HepG2 (cell line): ENCODE measurements at regions not wholly inside any gene's neighbourhood (a gene's known extent, or its start where the extent isn't known, plus 50 kb on each side); places are given as distances from the start of the nearest gene placed in this dataset.

Source experiments
- ATAC-seq: fragments of 200-7000 bp; cut with Tn5 transposase; 3 replicates; pipeline ENCODE4 v1.9.1; 2020; ENCODE audit warnings: mild to moderate bottlenecking, moderate library complexity
- BruUV-seq: library from RNA; stranded (reverse); fragments of 400-500 nt; replicated peaks from 2 replicates; lab custom pipeline; 2021; lab: Mats Ljungman, UMichigan
- CTCF ChIA-PET: fragments of 300-600 bp; formaldehyde crosslinking; extraction: SDS; loops from one replicate; lab custom pipeline; 2021; ENCODE audit warnings: low total read pairs, inconsistent platforms, low intra/inter-chr PET ratio; lab: Yijun Ruan, JAX
- POLR2A ChIA-PET: fragments of 350-600 bp; sonication (Branson Sonifier 250); formaldehyde crosslinking; loops from one replicate; lab custom pipeline; 2020; ENCODE audit warnings: antibody characterized with exemption, inconsistent platforms; lab: Yijun Ruan, JAX
- DNase-seq: peaks from one replicate; pipeline ENCODE4 v3.0.0-alpha.2; 2015; ENCODE audit warnings: low spot score
- FAIRE-seq: peaks from 3 replicates; lab custom pipeline; 2011; peaks lifted over from hg19 to GRCh38; lab: Jason Lieb, UNC
- H2AFZ ChIP-seq: one replicate; pipeline ENCODE4 v1.6.1; 2011; ENCODE audit warnings: low read length, inconsistent platforms
- H3K27ac ChIP-seq: fragments of 300-600 bp; 3 replicates; pipeline ENCODE4 v1.8.0; 2011; ENCODE audit warnings: mixed run types, mild to moderate bottlenecking, mixed read lengths, low read length, inconsistent platforms; ENCODE audit not compliant: insufficient read depth; ENCODE audit errors: extremely low read length
- H3K27me3 ChIP-seq, 2 experiments: fragments of 200-600 bp in 1 of 2; 2 replicates in 1 of 2; 3 replicates in 1 of 2; pipeline versions ENCODE4 v1.6.0 to v1.8.0; 2011; ENCODE audit warnings: low read length in 2 of 2, mild to moderate bottlenecking in 2 of 2, moderate library complexity in 2 of 2, inconsistent platforms in 1 of 2; ENCODE audit not compliant: insufficient read depth in 2 of 2, control insufficient read depth in 1 of 2
- H3K36me3 ChIP-seq, 2 experiments: fragments of 200-600 bp in 1 of 2; replicated peaks in 1 of 2; 2 replicates in 1 of 2; 3 replicates in 1 of 2; pipeline versions ENCODE4 v1.5.1 to v1.8.0; 2011; ENCODE audit warnings: low read length in 2 of 2, inconsistent platforms in 1 of 2; ENCODE audit not compliant: insufficient read depth in 2 of 2, control insufficient read depth in 1 of 2
- H3K4me1 ChIP-seq: 2 replicates; pipeline ENCODE4 v1.5.1; 2012; ENCODE audit warnings: low read length, inconsistent platforms; ENCODE audit not compliant: insufficient read depth
- H3K4me2 ChIP-seq: 2 replicates; pipeline ENCODE4 v1.6.0; 2011; ENCODE audit warnings: low read depth, low read length, inconsistent platforms
- H3K4me3 ChIP-seq, 3 experiments: fragments of 200-600 bp in 1 of 3; sonication (generic), shearing (Covaris generic) in 1 of 3; replicated peaks in 1 of 3; 2 replicates each; pipeline ENCODE4 v1.5.1; 2011 to 2016; ENCODE audit warnings: low read length in 3 of 3, inconsistent platforms in 2 of 3, low read depth in 2 of 3, mild to moderate bottlenecking in 2 of 3, control low read depth in 1 of 3, mixed read lengths in 1 of 3; ENCODE audit not compliant: insufficient read depth in 1 of 3
- H3K79me2 ChIP-seq: one replicate; pipeline ENCODE4 v1.6.1; 2011; ENCODE audit warnings: low read length, inconsistent platforms; ENCODE audit not compliant: insufficient read depth
- H3K9ac ChIP-seq: 2 replicates; pipeline ENCODE4 v1.6.0; 2011; ENCODE audit warnings: mild to moderate bottlenecking, low read depth, low read length, inconsistent platforms; ENCODE audit not compliant: insufficient read depth
- H3K9me3 ChIP-seq: 2 replicates; pipeline ENCODE4 v1.5.1; 2012; ENCODE audit warnings: mild to moderate bottlenecking, low read length
- H4K20me1 ChIP-seq: 2 replicates; pipeline ENCODE4 v1.6.0; 2011; ENCODE audit warnings: inconsistent platforms, mild to moderate bottlenecking, low read length, moderate library complexity; ENCODE audit not compliant: insufficient read depth
- BCL6 ChIP-seq: IDR thresholded peaks from 2 replicates; pipeline ENCODE4 v1.6.1; 2016; ENCODE audit warnings: missing genetic modification reagents, missing compliant biosample characterization
- CEBPZ ChIP-seq: IDR thresholded peaks from 2 replicates; pipeline ENCODE4 v1.6.1; 2012; ENCODE audit warnings: low read length, improper control_type of control experiment
- KDM5B ChIP-seq: sonication (generic); formaldehyde crosslinking; IDR thresholded peaks from 2 replicates; pipeline ENCODE4 v1.4.0; 2020; ENCODE audit warnings: missing genetic modification reagents, mild to moderate bottlenecking, borderline replicate concordance
- KIAA2018 ChIP-seq: sonication (generic); formaldehyde crosslinking; IDR thresholded peaks from 2 replicates; pipeline ENCODE4 v1.5.0; 2020; ENCODE audit warnings: mild to moderate bottlenecking, missing genetic modification reagents, borderline replicate concordance
- NAIF1 ChIP-seq: sonication (generic); formaldehyde crosslinking; IDR thresholded peaks from 2 replicates; pipeline ENCODE4 v1.5.0; 2020; ENCODE audit warnings: mild to moderate bottlenecking, missing genetic modification reagents, borderline replicate concordance
- ONECUT2 ChIP-seq: sonication (generic); formaldehyde crosslinking; IDR thresholded peaks from 2 replicates; pipeline ENCODE4 v1.4.0; 2020; ENCODE audit warnings: missing genetic modification reagents
- PHF5A ChIP-seq: IDR thresholded peaks from one replicate; pipeline ENCODE4 v1.6.1; 2018; ENCODE audit warnings: low read depth, missing genetic modification reagents; ENCODE audit not compliant: unreplicated experiment
- ZFP91 ChIP-seq: sonication (generic); formaldehyde crosslinking; IDR thresholded peaks from 2 replicates; pipeline ENCODE4 v1.9.0; 2022; ENCODE audit warnings: missing genetic modification reagents, mild to moderate bottlenecking, borderline replicate concordance
- ZNF260 ChIP-seq: sonication (generic); formaldehyde crosslinking; IDR thresholded peaks from 2 replicates; pipeline ENCODE4 v1.4.0; 2020; ENCODE audit warnings: missing genetic modification reagents, low read depth, mild to moderate bottlenecking, borderline replicate concordance
- WGBS: methylation state at CpG from one replicate; pipeline ENCODE4 v1.1.6; 2017; ENCODE audit warnings: low lambda C conversion rate; 5-methylcytosine and 5-hydroxymethylcytosine counted together
- in situ Hi-C: cut with HindIII; loops from 2 replicates; pipeline ENCODE4 v1.10.0; 2017; ENCODE audit warnings: low pct_unique_long_range_greater_than_20kb; ENCODE audit not compliant: extremely low pct_ligation_motif_present
- intact Hi-C: fragments of 100-400 bp; cut with micrococcal nuclease; formaldehyde crosslinking; loops from one replicate; pipeline ENCODE4 v1.10.0; 2022; ENCODE audit not compliant: unreplicated experiment

GRCh38 chr15:26235864-26236263 is 372.7 kb upstream of the ATP10A start:
- Histone ChIP-seq H4K20me1 (no peaks in the 10 kb centered on the region), H3K4me2 (no peak overlapping the region), H3K9me3 (peaks cover 71% of the 10 kb centered on the region), H3K79me2 (no peaks in the 10 kb centered on the region), H3K27ac (no peak overlapping the region), H3K9ac (no peak overlapping the region), H3K36me3 (no peaks in the 10 kb centered on the region), H3K4me3 (no peak overlapping the region), H2AFZ (no peak overlapping the region), H3K4me1 (no peaks in the 10 kb centered on the region), H3K27me3 (no peaks in the 10 kb centered on the region)
- no TSS peak for BruUV-seq
- ATAC-seq = no peak
- TF ChIP-seq ZFP91 (no peak), BCL6 (CRISPR knock-in tag) (no peak), ZNF260 (no peak), CEBPZ (no peak), PHF5A (CRISPR knock-in tag) (no peak), NAIF1 (CRISPR knock-in tag) (no peak), KIAA2018 (CRISPR knock-in tag) (no peak), ONECUT2 (no peak), KDM5B (CRISPR knock-in tag) (no peak)
- no peak for DNase-seq
- 25% methylated on average over 3 of the region's 3 CpGs for WGBS
- FAIRE-seq = no peak
- intact Hi-C loops (no loop called here), in situ Hi-C loops (no loop called here)
- POLR2A ChIA-PET = no interaction called here
- CTCF ChIA-PET = no interaction called here
